ENCODE measurements at regions not wholly inside any gene's neighbourhood (a gene's known extent, or its start where the extent isn't known, plus 50 kb on each side); places are given as distances from the start of the nearest gene placed in this dataset.
"Not testable (repeated sequence)": the region's sequence is repeated elsewhere in the genome, so short reads cannot be mapped to it uniquely, and the experiment has no call there.

- Histone ChIP-seq H3K27me3 (ENCODE audit: control insufficient read depth, insufficient read depth, low read length, poor library complexity, severe bottlenecking) (no peaks in the 10 kb centered on the region), H3K4me1 (ENCODE audit: control insufficient read depth, insufficient read depth, low read length) (no peaks in the 10 kb centered on the region)
- 88 to 100% methylated on average over 1 to 2 of the region's 2 CpGs for WGBS, 2 experiments
Observed at GRCh38 chr1:3989465-3989864, 89.4 kb upstream of the C1orf174 start.

GRCh38 chr1:3992103-3992556, 92.1 kb upstream of the C1orf174 start:
- no peak overlapping the region for H3K27ac ChIP-seq (ENCODE audit: insufficient read depth, low read depth, low read length, poor library complexity, severe bottlenecking)
- H3K4me1 ChIP-seq (ENCODE audit: control insufficient read depth, insufficient read depth, low read length) = no peaks in the 10 kb centered on the region
- H3K36me3 ChIP-seq (ENCODE audit: control insufficient read depth, insufficient read depth, low read length) = no peaks in the 10 kb centered on the region
- H3K27me3 ChIP-seq (ENCODE audit: control insufficient read depth, insufficient read depth, low read length, poor library complexity, severe bottlenecking) = no peaks in the 10 kb centered on the region
- 93% methylated on average over 2 of the region's 2 CpGs for WGBS, 2 experiments
- H3K4me3 ChIP-seq (ENCODE audit: insufficient read depth, low read depth, low read length) = no peak overlapping the region
- no peaks in the 10 kb centered on the region for H3K9me3 ChIP-seq (ENCODE audit: control insufficient read depth, low read length)

More at GRCh38 chr1:3989465-3989864, 89.4 kb upstream of the C1orf174 start:
- no peaks in the 10 kb centered on the region for H3K9me3 ChIP-seq (ENCODE audit: control insufficient read depth, low read length)
- H3K36me3 ChIP-seq (ENCODE audit: control insufficient read depth, insufficient read depth, low read length) = no peaks in the 10 kb centered on the region
- no peak overlapping the region for H3K27ac ChIP-seq (ENCODE audit: insufficient read depth, low read depth, low read length, poor library complexity, severe bottlenecking)
- no peak overlapping the region for H3K4me3 ChIP-seq (ENCODE audit: insufficient read depth, low read depth, low read length)

GRCh38 chr1:3992746-3993145, 92.7 kb upstream of the C1orf174 start:
- H3K4me1 ChIP-seq (ENCODE audit: control insufficient read depth, insufficient read depth, low read length) = no peaks in the 10 kb centered on the region
- H3K36me3 ChIP-seq (ENCODE audit: control insufficient read depth, insufficient read depth, low read length) = no peaks in the 10 kb centered on the region
- H3K4me3 ChIP-seq (ENCODE audit: insufficient read depth, low read depth, low read length) = no peak overlapping the region
- H3K27me3 ChIP-seq (ENCODE audit: control insufficient read depth, insufficient read depth, low read length, poor library complexity, severe bottlenecking) = no peaks in the 10 kb centered on the region
- H3K27ac ChIP-seq (ENCODE audit: insufficient read depth, low read depth, low read length, poor library complexity, severe bottlenecking) = no peak overlapping the region
- H3K9me3 ChIP-seq (ENCODE audit: control insufficient read depth, low read length) = no peaks in the 10 kb centered on the region
- 83 to 85% methylated on average over 6 of the region's 6 CpGs for WGBS, 2 experiments

- Histone ChIP-seq H3K4me3 (ENCODE audit: insufficient read depth, low read depth, low read length) (no peak overlapping the region), H3K27ac (ENCODE audit: insufficient read depth, low read depth, low read length, poor library complexity, severe bottlenecking) (no peak overlapping the region), H3K9me3 (ENCODE audit: control insufficient read depth, low read length) (no peaks in the 10 kb centered on the region), H3K36me3 (ENCODE audit: control insufficient read depth, insufficient read depth, low read length) (no peaks in the 10 kb centered on the region), H3K4me1 (ENCODE audit: control insufficient read depth, insufficient read depth, low read length) (no peaks in the 10 kb centered on the region), H3K27me3 (ENCODE audit: control insufficient read depth, insufficient read depth, low read length, poor library complexity, severe bottlenecking) (no peaks in the 10 kb centered on the region)
- 88% methylated on average over 24 to 25 of the region's 25 CpGs for WGBS, 2 experiments
Observed at GRCh38 chr1:3993619-3994375, 93.7 kb upstream of the C1orf174 start.

- peaks cover 5% of the 10 kb centered on the region for H3K4me1 ChIP-seq (ENCODE audit: control insufficient read depth, insufficient read depth, low read length)
- 91 to 94% methylated on average over 14 of the region's 14 CpGs for WGBS, 2 experiments
- H3K4me3 ChIP-seq (ENCODE audit: insufficient read depth, low read depth, low read length) = no peak overlapping the region
- no peaks in the 10 kb centered on the region for H3K36me3 ChIP-seq (ENCODE audit: control insufficient read depth, insufficient read depth, low read length)
- H3K27me3 ChIP-seq (ENCODE audit: control insufficient read depth, insufficient read depth, low read length, poor library complexity, severe bottlenecking) = no peaks in the 10 kb centered on the region
- no peak overlapping the region for H3K27ac ChIP-seq (ENCODE audit: insufficient read depth, low read depth, low read length, poor library complexity, severe bottlenecking)
- no peaks in the 10 kb centered on the region for H3K9me3 ChIP-seq (ENCODE audit: control insufficient read depth, low read length)
Observed at GRCh38 chr1:3995141-3995780, 95.2 kb upstream of the C1orf174 start.

- WGBS, 2 experiments = 93 to 94% methylated on average over 15 of the region's 15 CpGs
- Histone ChIP-seq H3K4me1 (ENCODE audit: control insufficient read depth, insufficient read depth, low read length) (peaks cover 5% of the 10 kb centered on the region), H3K36me3 (ENCODE audit: control insufficient read depth, insufficient read depth, low read length) (no peaks in the 10 kb centered on the region), H3K27ac (ENCODE audit: insufficient read depth, low read depth, low read length, poor library complexity, severe bottlenecking) (no peak overlapping the region), H3K9me3 (ENCODE audit: control insufficient read depth, low read length) (no peaks in the 10 kb centered on the region), H3K4me3 (ENCODE audit: insufficient read depth, low read depth, low read length) (no peak overlapping the region), H3K27me3 (ENCODE audit: control insufficient read depth, insufficient read depth, low read length, poor library complexity, severe bottlenecking) (no peaks in the 10 kb centered on the region)
Observed at GRCh38 chr1:3996846-3997705, 97.0 kb upstream of the C1orf174 start.

- WGBS, 2 experiments = 78 to 83% methylated on average over 10 of the region's 10 CpGs
- Histone ChIP-seq H3K36me3 (ENCODE audit: control insufficient read depth, insufficient read depth, low read length) (no peaks in the 10 kb centered on the region), H3K4me1 (ENCODE audit: control insufficient read depth, insufficient read depth, low read length) (peaks cover 5% of the 10 kb centered on the region), H3K27ac (ENCODE audit: insufficient read depth, low read depth, low read length, poor library complexity, severe bottlenecking) (no peak overlapping the region), H3K27me3 (ENCODE audit: control insufficient read depth, insufficient read depth, low read length, poor library complexity, severe bottlenecking) (no peaks in the 10 kb centered on the region), H3K9me3 (ENCODE audit: control insufficient read depth, low read length) (no peaks in the 10 kb centered on the region), H3K4me3 (ENCODE audit: insufficient read depth, low read depth, low read length) (no peak overlapping the region)
Observed at GRCh38 chr1:3998086-3998485, 98.0 kb upstream of the C1orf174 start.

- H3K27ac ChIP-seq (ENCODE audit: insufficient read depth, low read depth, low read length, poor library complexity, severe bottlenecking) = not testable (repeated sequence)
- 69 to 71% methylated on average over 17 to 18 of the region's 19 CpGs for WGBS, 2 experiments
Observed at GRCh38 chr1:3999514-3999913, 99.4 kb upstream of the C1orf174 start.

GRCh38 chr1:3999941-4000735, 100.1 kb upstream of the C1orf174 start:
- H3K9me3 ChIP-seq (ENCODE audit: control insufficient read depth, low read length) = no peaks in the 10 kb centered on the region
- no peaks in the 10 kb centered on the region for H3K36me3 ChIP-seq (ENCODE audit: control insufficient read depth, insufficient read depth, low read length)
- no peak overlapping the region for H3K4me3 ChIP-seq (ENCODE audit: insufficient read depth, low read depth, low read length)
- H3K27me3 ChIP-seq (ENCODE audit: control insufficient read depth, insufficient read depth, low read length, poor library complexity, severe bottlenecking) = no peaks in the 10 kb centered on the region
- H3K4me1 ChIP-seq (ENCODE audit: control insufficient read depth, insufficient read depth, low read length) = peaks cover 5% of the 10 kb centered on the region
- WGBS, 2 experiments = 90 to 92% methylated on average over 21 of the region's 21 CpGs
- no peak overlapping the region for H3K27ac ChIP-seq (ENCODE audit: insufficient read depth, low read depth, low read length, poor library complexity, severe bottlenecking)

More at GRCh38 chr1:3999514-3999913, 99.4 kb upstream of the C1orf174 start:
- not testable (repeated sequence) for H3K4me3 ChIP-seq (ENCODE audit: insufficient read depth, low read depth, low read length); H3K36me3 ChIP-seq (ENCODE audit: control insufficient read depth, insufficient read depth, low read length); H3K4me1 ChIP-seq (ENCODE audit: control insufficient read depth, insufficient read depth, low read length); H3K9me3 ChIP-seq (ENCODE audit: control insufficient read depth, low read length); H3K27me3 ChIP-seq (ENCODE audit: control insufficient read depth, insufficient read depth, low read length, poor library complexity, severe bottlenecking)
